Endothelial cell (in vitro differentiated cells): ENCODE measurements at regions not wholly inside any gene's neighbourhood (a gene's known extent, or its start where the extent isn't known, plus 50 kb on each side); places are given as distances from the start of the nearest gene placed in this dataset.
"Not testable (repeated sequence)": the region's sequence is repeated elsewhere in the genome, so short reads cannot be mapped to it uniquely, and the experiment has no call there.

Source experiments
- DNase-seq: peaks from one replicate; pipeline ENCODE4 v3.0.0; 2021; ENCODE audit warnings: low spot score
- H3K27ac Mint-ChIP-seq: one replicate; pipeline ENCODE4 v1.8.0; 2021; ENCODE audit warnings: mixed read lengths, inconsistent platforms; ENCODE audit not compliant: unreplicated experiment
- H3K27me3 Mint-ChIP-seq: one replicate; pipeline ENCODE4 v1.8.0; 2021; ENCODE audit warnings: mild to moderate bottlenecking, moderate library complexity, mixed read lengths, inconsistent platforms; ENCODE audit not compliant: unreplicated experiment
- H3K36me3 Mint-ChIP-seq: one replicate; pipeline ENCODE4 v1.8.0; 2021; ENCODE audit warnings: mild to moderate bottlenecking, low read depth, mixed read lengths, inconsistent platforms; ENCODE audit not compliant: unreplicated experiment
- H3K4me1 Mint-ChIP-seq: one replicate; pipeline ENCODE4 v1.8.0; 2021; ENCODE audit warnings: mild to moderate bottlenecking, mixed read lengths, inconsistent platforms; ENCODE audit not compliant: unreplicated experiment
- H3K4me3 Mint-ChIP-seq: one replicate; pipeline ENCODE4 v1.8.0; 2021; ENCODE audit warnings: mild to moderate bottlenecking, mixed read lengths, inconsistent platforms; ENCODE audit not compliant: unreplicated experiment
- H3K9me3 Mint-ChIP-seq: one replicate; pipeline ENCODE4 v1.8.0; 2021; ENCODE audit warnings: mixed read lengths, inconsistent platforms; ENCODE audit not compliant: unreplicated experiment
- TF ChIP-seq, protein P1 (sequence below): fragments of 200-600 bp; sonication (generic); IDR thresholded peaks from one replicate; pipeline ENCODE4 v1.5.0; 2021; ENCODE audit warnings: antibody characterized with exemption; ENCODE audit not compliant: unreplicated experiment

GRCh38 chr5:117551236-117551635, 976.6 kb upstream of the SEMA6A start:
- no peak overlapping the region for H3K4me3 Mint-ChIP-seq
- no peaks in the 10 kb centered on the region for H3K4me1 Mint-ChIP-seq
- H3K27me3 Mint-ChIP-seq = no peaks in the 10 kb centered on the region
- TF ChIP-seq, protein P1, sequence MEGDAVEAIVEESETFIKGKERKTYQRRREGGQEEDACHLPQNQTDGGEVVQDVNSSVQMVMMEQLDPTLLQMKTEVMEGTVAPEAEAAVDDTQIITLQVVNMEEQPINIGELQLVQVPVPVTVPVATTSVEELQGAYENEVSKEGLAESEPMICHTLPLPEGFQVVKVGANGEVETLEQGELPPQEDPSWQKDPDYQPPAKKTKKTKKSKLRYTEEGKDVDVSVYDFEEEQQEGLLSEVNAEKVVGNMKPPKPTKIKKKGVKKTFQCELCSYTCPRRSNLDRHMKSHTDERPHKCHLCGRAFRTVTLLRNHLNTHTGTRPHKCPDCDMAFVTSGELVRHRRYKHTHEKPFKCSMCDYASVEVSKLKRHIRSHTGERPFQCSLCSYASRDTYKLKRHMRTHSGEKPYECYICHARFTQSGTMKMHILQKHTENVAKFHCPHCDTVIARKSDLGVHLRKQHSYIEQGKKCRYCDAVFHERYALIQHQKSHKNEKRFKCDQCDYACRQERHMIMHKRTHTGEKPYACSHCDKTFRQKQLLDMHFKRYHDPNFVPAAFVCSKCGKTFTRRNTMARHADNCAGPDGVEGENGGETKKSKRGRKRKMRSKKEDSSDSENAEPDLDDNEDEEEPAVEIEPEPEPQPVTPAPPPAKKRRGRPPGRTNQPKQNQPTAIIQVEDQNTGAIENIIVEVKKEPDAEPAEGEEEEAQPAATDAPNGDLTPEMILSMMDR = no peak
- no peak overlapping the region for H3K27ac Mint-ChIP-seq
- no peaks in the 10 kb centered on the region for H3K36me3 Mint-ChIP-seq
- no peak for DNase-seq
- no peaks in the 10 kb centered on the region for H3K9me3 Mint-ChIP-seq

- no peaks in the 10 kb centered on the region for H3K4me1 Mint-ChIP-seq
- H3K27ac Mint-ChIP-seq = no peak overlapping the region
- H3K27me3 Mint-ChIP-seq = no peaks in the 10 kb centered on the region
- no peak for DNase-seq
- no peak overlapping the region for H3K4me3 Mint-ChIP-seq
- TF ChIP-seq, protein P1 = no peak
- H3K9me3 Mint-ChIP-seq = no peaks in the 10 kb centered on the region
- no peaks in the 10 kb centered on the region for H3K36me3 Mint-ChIP-seq
Observed at GRCh38 chr5:117547192-117547591, 972.6 kb upstream of the SEMA6A start.

GRCh38 chr5:117539692-117540091, 965.1 kb upstream of the SEMA6A start:
- Mint-ChIP-seq H3K4me3 (no peak overlapping the region), H3K4me1 (no peaks in the 10 kb centered on the region), H3K27me3 (no peaks in the 10 kb centered on the region), H3K27ac (no peak overlapping the region), H3K36me3 (no peaks in the 10 kb centered on the region), H3K9me3 (no peaks in the 10 kb centered on the region)
- TF ChIP-seq, protein P1 = no peak
- DNase-seq = no peak

- Mint-ChIP-seq H3K27me3 (no peaks in the 10 kb centered on the region), H3K27ac (no peak overlapping the region), H3K9me3 (no peaks in the 10 kb centered on the region), H3K4me3 (no peak overlapping the region), H3K4me1 (no peaks in the 10 kb centered on the region), H3K36me3 (no peaks in the 10 kb centered on the region)
- TF ChIP-seq, protein P1 = no peak
- no peak for DNase-seq
Observed at GRCh38 chr5:117533792-117534191, 959.2 kb upstream of the SEMA6A start.

- not testable (repeated sequence) for DNase-seq, H3K4me1 Mint-ChIP-seq, H3K4me3 Mint-ChIP-seq, H3K27me3 Mint-ChIP-seq, H3K9me3 Mint-ChIP-seq, H3K27ac Mint-ChIP-seq, H3K36me3 Mint-ChIP-seq
Observed at GRCh38 chr5:117533051-117533670, 958.5 kb upstream of the SEMA6A start.
